BLaER1 treated with 17β-estradiol and CSF1 and Interleukin-3, amounts not matched to agents 10 nM and 100 nM (cell line): ENCODE measurements at regions not wholly inside any gene's neighbourhood (a gene's known extent, or its start where the extent isn't known, plus 50 kb on each side); places are given as distances from the start of the nearest gene placed in this dataset.

Source experiments
- H3K27ac ChIP-seq, 11 experiments: shearing (Covaris generic); formaldehyde crosslinking; 2 replicates each; pipeline ENCODE4 v1.8.1; 2022
- H3K27me3 ChIP-seq, 11 experiments: shearing (Covaris generic); formaldehyde crosslinking; 2 replicates each; pipeline ENCODE4 v1.8.1; 2022
- H3K36me3 ChIP-seq, 11 experiments: shearing (Covaris generic); formaldehyde crosslinking; 2 replicates each; pipeline ENCODE4 v1.8.1; 2022
- H3K4me1 ChIP-seq, 10 experiments: shearing (Covaris generic); formaldehyde crosslinking; 2 replicates each; pipeline ENCODE4 v1.8.1; 2022
- H3K4me2 ChIP-seq, 11 experiments: shearing (Covaris generic); formaldehyde crosslinking; 2 replicates each; pipeline ENCODE4 v1.8.1; 2022
- H3K4me3 ChIP-seq, 10 experiments: shearing (Covaris generic); formaldehyde crosslinking; 2 replicates each; pipeline ENCODE4 v1.8.1; 2022
- H3K9ac ChIP-seq, 11 experiments: shearing (Covaris generic); formaldehyde crosslinking; 2 replicates each; pipeline ENCODE4 v1.8.1; 2022
- H3K9me3 ChIP-seq, 11 experiments: shearing (Covaris generic); formaldehyde crosslinking; replicated peaks in 1 of 11; 2 replicates each; pipeline ENCODE4 v1.8.1; 2022
- H4K20me1 ChIP-seq, 11 experiments: shearing (Covaris generic); formaldehyde crosslinking; 2 replicates each; pipeline ENCODE4 v1.8.1; 2022
- Cebpa-rat ChIP-seq, 11 experiments: shearing (Covaris generic); IDR thresholded peaks; 2 replicates each; pipeline ENCODE4 v1.8.1; 2022

DNA sequence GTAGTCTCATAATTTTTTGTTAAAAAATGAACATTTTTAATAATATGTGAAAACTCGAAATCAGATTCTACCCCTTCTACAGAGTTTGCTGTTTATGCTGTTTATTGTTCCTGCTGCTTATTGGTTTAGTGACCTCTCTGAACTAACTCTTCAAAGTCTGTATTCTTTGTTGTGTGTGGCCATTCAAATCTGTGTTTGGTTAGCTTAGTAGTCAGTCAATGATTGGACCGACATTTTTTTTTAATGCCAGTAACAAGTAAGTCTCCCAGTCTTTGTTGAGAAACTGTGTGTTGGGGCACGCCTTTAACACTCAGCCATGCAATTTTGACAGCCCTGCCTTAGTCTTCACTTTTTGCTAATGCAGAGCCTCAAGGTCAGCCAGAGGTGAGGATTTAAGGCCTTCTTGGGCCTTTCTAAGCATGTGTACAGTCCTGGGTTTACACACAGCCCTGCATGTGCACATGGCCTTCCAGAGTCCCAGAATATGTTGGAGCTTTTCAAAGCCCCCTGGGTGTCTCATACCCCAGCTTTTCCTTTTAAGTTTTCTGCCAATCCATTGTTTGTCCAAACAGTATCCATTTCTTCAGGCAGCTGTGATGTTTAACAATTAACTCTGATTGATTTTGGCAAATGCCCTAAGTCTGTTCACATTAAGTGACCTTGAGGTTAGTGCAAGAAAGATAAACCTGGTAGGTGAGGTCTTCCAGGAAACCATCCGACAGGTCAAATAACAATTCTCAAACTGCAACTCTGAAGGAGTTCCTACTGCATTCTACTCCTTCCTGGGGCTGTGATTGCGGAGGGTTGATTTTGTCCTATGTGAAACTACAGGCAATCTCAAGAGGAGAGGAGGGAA is 389.3 kb downstream of the PMP22 start:
- H3K4me2 ChIP-seq = no peak overlapping the region
- no peaks in the 10 kb centered on the region for H3K36me3 ChIP-seq
- H3K4me3 ChIP-seq = no peak overlapping the region
- H3K9ac ChIP-seq = no peak overlapping the region
- no peaks in the 10 kb centered on the region for H3K9me3 ChIP-seq
- no peaks in the 10 kb centered on the region for H3K27me3 ChIP-seq
- H4K20me1 ChIP-seq = no peaks in the 10 kb centered on the region
- no peak overlapping the region for H3K27ac ChIP-seq
- peaks cover 0 to 4% (median 0%) of the 10 kb centered on the region in 10 experiments; a peak in 1 of 20 replicates for H3K4me1 ChIP-seq
- TF ChIP-seq Cebpa-rat (IDR thresholded peaks at IDR 0.05) = no peak

GRCh38 chr17:14873996-14874395 is 391.1 kb downstream of the PMP22 start:
- TF ChIP-seq Cebpa-rat (IDR thresholded peaks at IDR 0.05) = no peak
- Histone ChIP-seq H3K36me3 (no peaks in the 10 kb centered on the region), H3K27me3 (no peaks in the 10 kb centered on the region), H3K4me2 (no peak overlapping the region), H3K9ac (no peak overlapping the region), H3K9me3 (no peaks in the 10 kb centered on the region), H3K4me3 (no peak overlapping the region), H3K27ac (no peak overlapping the region), H3K4me1 (peaks cover 0 to 4% (median 0%) of the 10 kb centered on the region in 10 experiments; a peak in 1 of 20 replicates), H4K20me1 (no peaks in the 10 kb centered on the region)

- Histone ChIP-seq H3K36me3 (no peaks in the 10 kb centered on the region), H3K27ac (no peak overlapping the region), H3K9me3 (no peaks in the 10 kb centered on the region), H3K4me3 (no peak overlapping the region), H3K4me1 (peaks cover 0 to 4% (median 0%) of the 10 kb centered on the region in 10 experiments; a peak in 1 of 20 replicates), H3K27me3 (no peaks in the 10 kb centered on the region), H3K9ac (no peak overlapping the region), H3K4me2 (no peak overlapping the region), H4K20me1 (no peaks in the 10 kb centered on the region)
- no peak for TF ChIP-seq Cebpa-rat (IDR thresholded peaks at IDR 0.05)
Measured at GRCh38 chr17:14873540-14873939, 391.6 kb downstream of the PMP22 start.

DNA sequence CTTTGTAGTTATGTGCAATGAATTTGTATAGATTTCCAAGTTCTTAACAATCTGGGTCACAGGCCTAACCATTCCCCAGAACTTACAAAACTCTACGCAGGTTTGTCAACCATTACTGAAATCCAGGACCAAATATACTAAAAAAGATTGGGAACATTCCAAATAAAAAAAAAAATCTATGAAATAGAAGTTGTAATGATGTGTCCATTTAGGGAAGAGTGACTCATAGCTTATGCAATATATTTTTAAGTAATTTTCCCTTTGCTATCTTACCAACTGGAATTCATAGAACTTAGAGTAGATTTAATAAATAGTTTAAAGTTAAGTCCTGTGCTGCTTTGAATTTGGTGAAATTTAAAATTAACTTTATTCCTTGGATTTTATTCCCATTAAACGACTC is 393.2 kb downstream of the PMP22 start:
- Histone ChIP-seq H3K4me1 (peaks cover 0 to 4% (median 0%) of the 10 kb centered on the region in 10 experiments; a peak in 1 of 20 replicates), H3K27ac (no peak overlapping the region), H4K20me1 (no peaks in the 10 kb centered on the region), H3K36me3 (no peaks in the 10 kb centered on the region), H3K4me3 (no peak overlapping the region), H3K4me2 (no peak overlapping the region), H3K9ac (no peak overlapping the region), H3K9me3 (no peaks in the 10 kb centered on the region), H3K27me3 (no peaks in the 10 kb centered on the region)
- TF ChIP-seq Cebpa-rat (IDR thresholded peaks at IDR 0.05) = no peak

GRCh38 chr17:14866266-14866665 is 398.9 kb downstream of the PMP22 start:
- H3K4me2 ChIP-seq = no peak overlapping the region
- H4K20me1 ChIP-seq = no peaks in the 10 kb centered on the region
- H3K36me3 ChIP-seq = no peaks in the 10 kb centered on the region
- no peaks in the 10 kb centered on the region for H3K4me1 ChIP-seq
- no peaks in the 10 kb centered on the region for H3K9me3 ChIP-seq
- no peak overlapping the region for H3K9ac ChIP-seq
- H3K27ac ChIP-seq = no peak overlapping the region
- no peak for TF ChIP-seq Cebpa-rat (IDR thresholded peaks at IDR 0.05)
- H3K4me3 ChIP-seq = no peak overlapping the region
- H3K27me3 ChIP-seq = no peaks in the 10 kb centered on the region

DNA sequence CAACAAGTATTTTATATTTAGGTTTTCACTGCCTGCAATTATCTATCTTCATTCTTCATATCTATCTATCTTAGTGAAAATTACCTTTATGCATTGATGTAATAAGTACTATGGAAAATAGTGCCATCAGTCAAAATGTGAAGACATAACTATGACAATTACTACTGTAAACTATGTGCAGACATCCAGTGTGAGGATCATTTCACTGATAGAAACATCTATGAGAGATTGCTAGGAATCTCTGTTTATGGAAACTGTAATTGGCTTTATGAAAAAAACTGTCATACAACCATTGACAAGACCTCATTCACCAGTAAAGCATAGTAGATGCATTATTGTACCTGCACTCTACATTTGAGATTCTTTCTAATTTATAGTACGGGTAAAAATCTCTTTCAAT is 401.0 kb downstream of the PMP22 start:
- Histone ChIP-seq H3K9me3 (no peaks in the 10 kb centered on the region), H4K20me1 (no peaks in the 10 kb centered on the region), H3K27ac (no peak overlapping the region), H3K4me1 (no peaks in the 10 kb centered on the region), H3K27me3 (no peaks in the 10 kb centered on the region), H3K36me3 (no peaks in the 10 kb centered on the region), H3K9ac (no peak overlapping the region), H3K4me3 (no peak overlapping the region), H3K4me2 (no peak overlapping the region)
- TF ChIP-seq Cebpa-rat (IDR thresholded peaks at IDR 0.05) = no peak

GRCh38 chr17:14859542-14859941 is 405.6 kb downstream of the PMP22 start:
- no peaks in the 10 kb centered on the region for H4K20me1 ChIP-seq
- no peak overlapping the region for H3K4me3 ChIP-seq
- H3K4me1 ChIP-seq = no peaks in the 10 kb centered on the region
- H3K36me3 ChIP-seq = no peaks in the 10 kb centered on the region
- no peak overlapping the region for H3K4me2 ChIP-seq
- no peak overlapping the region for H3K9ac ChIP-seq
- no peak for TF ChIP-seq Cebpa-rat (IDR thresholded peaks at IDR 0.05)
- H3K27me3 ChIP-seq = no peaks in the 10 kb centered on the region
- H3K9me3 ChIP-seq = peaks cover 0 to 6% (median 0%) of the 10 kb centered on the region in 11 experiments; a peak in 1 of 22 replicates
- H3K27ac ChIP-seq = no peak overlapping the region

DNA sequence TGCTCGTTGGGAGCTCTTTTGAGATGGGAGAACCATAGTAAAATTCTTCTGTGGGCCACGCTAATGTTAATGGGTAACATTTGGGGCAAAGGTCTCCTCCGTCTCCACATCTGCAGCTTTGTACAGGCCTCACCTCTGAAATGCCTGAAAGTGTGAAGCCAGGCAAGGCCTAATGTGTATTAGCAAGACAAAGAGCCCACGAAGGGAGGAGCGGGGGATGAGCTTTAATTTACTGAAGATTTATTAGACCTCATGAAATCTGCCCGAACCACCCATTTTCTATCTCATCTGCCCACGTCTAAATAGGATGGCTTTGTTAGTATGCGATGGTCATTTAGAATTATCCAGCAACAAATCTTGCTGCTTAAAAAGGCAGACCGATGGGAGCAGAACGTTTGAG is 408.9 kb downstream of the PMP22 start:
- no peaks in the 10 kb centered on the region for H3K27me3 ChIP-seq
- H3K4me3 ChIP-seq = no peak overlapping the region
- H3K27ac ChIP-seq = no peak overlapping the region
- no peak overlapping the region for H3K9ac ChIP-seq
- H4K20me1 ChIP-seq = no peaks in the 10 kb centered on the region
- H3K9me3 ChIP-seq = peaks cover 0 to 6% (median 0%) of the 10 kb centered on the region in 11 experiments; a peak in 1 of 22 replicates
- no peaks in the 10 kb centered on the region for H3K36me3 ChIP-seq
- no peaks in the 10 kb centered on the region for H3K4me1 ChIP-seq
- TF ChIP-seq Cebpa-rat (IDR thresholded peaks at IDR 0.05) = no peak
- H3K4me2 ChIP-seq = no peak overlapping the region

DNA sequence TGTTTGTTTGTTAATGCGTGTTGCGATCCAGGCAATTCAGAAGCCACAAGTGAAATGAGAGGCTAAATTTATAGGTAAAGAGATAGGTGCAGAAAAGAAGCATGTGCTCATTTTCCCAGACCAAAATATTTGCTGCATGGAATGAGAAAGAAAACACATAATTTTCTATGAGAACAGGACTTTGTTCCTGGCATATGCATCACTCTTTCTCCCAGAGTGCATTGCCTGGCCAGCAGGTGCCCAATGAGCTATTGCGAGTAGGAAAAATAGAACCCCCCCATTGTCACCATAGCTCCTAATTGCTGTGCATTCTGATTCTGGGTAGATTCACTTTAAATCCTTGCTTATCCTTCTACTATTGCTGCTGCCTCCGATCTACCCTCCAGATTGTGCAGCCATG is 410.4 kb downstream of the PMP22 start:
- Histone ChIP-seq H3K9ac (no peak overlapping the region), H4K20me1 (no peaks in the 10 kb centered on the region), H3K4me3 (no peak overlapping the region), H3K4me1 (no peaks in the 10 kb centered on the region), H3K27me3 (no peaks in the 10 kb centered on the region), H3K9me3 (peaks cover 0 to 7% (median under 1%) of the 10 kb centered on the region in 11 experiments; a peak in 5 of 22 replicates), H3K4me2 (no peak overlapping the region), H3K36me3 (no peaks in the 10 kb centered on the region), H3K27ac (no peak overlapping the region)
- TF ChIP-seq Cebpa-rat (IDR thresholded peaks at IDR 0.05) = no peak
